Upper lobe of left lung (tissue), 4 donors: ENCODE measurements at regions not wholly inside any gene's neighbourhood (a gene's known extent, or its start where the extent isn't known, plus 50 kb on each side); places are given as distances from the start of the nearest gene placed in this dataset.

Experiments
- POLR2A ChIP-seq, 4 donors: fragments of 450-650 bp; IDR thresholded peaks; one replicate each; pipeline ENCODE4 v1.5.1; 2016 to 2017; ENCODE audit warnings: antibody characterized with exemption in 4 of 4, mild to moderate bottlenecking in 2 of 4
- TF ChIP-seq, protein P1 (sequence below), 6 experiments: fragments of 450-650 bp in 4 of 6; fragments of 200-600 bp in 2 of 6; sonication (generic) in 2 of 6; IDR thresholded peaks; one replicate each; pipeline ENCODE4 v1.5.1; 2016 to 2019; ENCODE audit warnings: antibody characterized with exemption in 6 of 6

- TF ChIP-seq, protein P1, sequence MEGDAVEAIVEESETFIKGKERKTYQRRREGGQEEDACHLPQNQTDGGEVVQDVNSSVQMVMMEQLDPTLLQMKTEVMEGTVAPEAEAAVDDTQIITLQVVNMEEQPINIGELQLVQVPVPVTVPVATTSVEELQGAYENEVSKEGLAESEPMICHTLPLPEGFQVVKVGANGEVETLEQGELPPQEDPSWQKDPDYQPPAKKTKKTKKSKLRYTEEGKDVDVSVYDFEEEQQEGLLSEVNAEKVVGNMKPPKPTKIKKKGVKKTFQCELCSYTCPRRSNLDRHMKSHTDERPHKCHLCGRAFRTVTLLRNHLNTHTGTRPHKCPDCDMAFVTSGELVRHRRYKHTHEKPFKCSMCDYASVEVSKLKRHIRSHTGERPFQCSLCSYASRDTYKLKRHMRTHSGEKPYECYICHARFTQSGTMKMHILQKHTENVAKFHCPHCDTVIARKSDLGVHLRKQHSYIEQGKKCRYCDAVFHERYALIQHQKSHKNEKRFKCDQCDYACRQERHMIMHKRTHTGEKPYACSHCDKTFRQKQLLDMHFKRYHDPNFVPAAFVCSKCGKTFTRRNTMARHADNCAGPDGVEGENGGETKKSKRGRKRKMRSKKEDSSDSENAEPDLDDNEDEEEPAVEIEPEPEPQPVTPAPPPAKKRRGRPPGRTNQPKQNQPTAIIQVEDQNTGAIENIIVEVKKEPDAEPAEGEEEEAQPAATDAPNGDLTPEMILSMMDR (IDR thresholded peaks at IDR 0.05) = no peak
- TF ChIP-seq POLR2A (IDR thresholded peaks at IDR 0.05) = no peak
Observed at GRCh38 chr2:118333664-118334063, 245.4 kb downstream of the INSIG2 start.
